Sigmoid colon (tissue), 4 donors: ENCODE measurements at regions not wholly inside any gene's neighbourhood (a gene's known extent, or its start where the extent isn't known, plus 50 kb on each side); places are given as distances from the start of the nearest gene placed in this dataset.

Experiments
- EP300 ChIP-seq, 4 donors: sonication (generic); formaldehyde crosslinking; IDR thresholded peaks; one replicate each; pipeline ENCODE4 v1.6.1; 2017; ENCODE audit warnings: antibody characterized with exemption in 4 of 4
- POLR2A ChIP-seq, 2 donors: fragments of 450-650 bp; IDR thresholded peaks; one replicate each; pipeline ENCODE4 v1.6.1; 2016; ENCODE audit warnings: antibody characterized with exemption in 2 of 2, mild to moderate bottlenecking in 2 of 2, moderate library complexity in 2 of 2
- TF ChIP-seq, protein P1 (sequence below), 4 experiments: fragments of 450-650 bp in 3 of 4; fragments of 200-600 bp in 1 of 4; IDR thresholded peaks; one replicate each; pipeline ENCODE4 v1.5.1; 2016 to 2019; ENCODE audit warnings: antibody characterized with exemption in 4 of 4, mild to moderate bottlenecking in 3 of 4, moderate library complexity in 2 of 4

- TF ChIP-seq, protein P1, sequence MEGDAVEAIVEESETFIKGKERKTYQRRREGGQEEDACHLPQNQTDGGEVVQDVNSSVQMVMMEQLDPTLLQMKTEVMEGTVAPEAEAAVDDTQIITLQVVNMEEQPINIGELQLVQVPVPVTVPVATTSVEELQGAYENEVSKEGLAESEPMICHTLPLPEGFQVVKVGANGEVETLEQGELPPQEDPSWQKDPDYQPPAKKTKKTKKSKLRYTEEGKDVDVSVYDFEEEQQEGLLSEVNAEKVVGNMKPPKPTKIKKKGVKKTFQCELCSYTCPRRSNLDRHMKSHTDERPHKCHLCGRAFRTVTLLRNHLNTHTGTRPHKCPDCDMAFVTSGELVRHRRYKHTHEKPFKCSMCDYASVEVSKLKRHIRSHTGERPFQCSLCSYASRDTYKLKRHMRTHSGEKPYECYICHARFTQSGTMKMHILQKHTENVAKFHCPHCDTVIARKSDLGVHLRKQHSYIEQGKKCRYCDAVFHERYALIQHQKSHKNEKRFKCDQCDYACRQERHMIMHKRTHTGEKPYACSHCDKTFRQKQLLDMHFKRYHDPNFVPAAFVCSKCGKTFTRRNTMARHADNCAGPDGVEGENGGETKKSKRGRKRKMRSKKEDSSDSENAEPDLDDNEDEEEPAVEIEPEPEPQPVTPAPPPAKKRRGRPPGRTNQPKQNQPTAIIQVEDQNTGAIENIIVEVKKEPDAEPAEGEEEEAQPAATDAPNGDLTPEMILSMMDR (IDR thresholded peaks at IDR 0.05) = no peak
- TF ChIP-seq POLR2A (IDR thresholded peaks at IDR 0.05) (no peak), EP300 (IDR thresholded peaks at IDR 0.05) (no peak)
These were observed 527.4 kb downstream of the NOVA1 start for GRCh38 chr14:26070443-26070842.
